ENCODE measurements at regions not wholly inside any gene's neighbourhood (a gene's known extent, or its start where the extent isn't known, plus 50 kb on each side); places are given as distances from the start of the nearest gene placed in this dataset.

DNA sequence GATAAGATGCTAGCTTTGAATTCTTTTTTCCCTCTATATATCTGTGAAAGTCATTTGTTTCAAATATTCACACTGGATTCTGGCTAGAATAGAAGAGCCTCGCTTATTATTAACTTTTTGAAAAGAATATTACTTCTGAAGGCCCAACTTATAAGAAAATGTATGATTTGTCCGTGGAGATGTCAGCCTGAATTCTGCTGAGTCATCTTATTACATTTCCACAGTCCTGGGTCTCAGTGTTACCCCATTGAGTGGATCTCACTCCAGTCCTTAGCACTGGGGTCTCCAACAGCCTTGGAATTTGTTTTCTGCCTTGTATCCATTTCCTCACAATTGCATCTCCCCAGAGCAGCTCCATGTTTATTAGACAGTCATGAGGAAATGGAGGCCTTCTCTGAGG is 907.9 kb downstream of the VRK1 start:
- no peak for DNase-seq
- TF ChIP-seq, protein P1, sequence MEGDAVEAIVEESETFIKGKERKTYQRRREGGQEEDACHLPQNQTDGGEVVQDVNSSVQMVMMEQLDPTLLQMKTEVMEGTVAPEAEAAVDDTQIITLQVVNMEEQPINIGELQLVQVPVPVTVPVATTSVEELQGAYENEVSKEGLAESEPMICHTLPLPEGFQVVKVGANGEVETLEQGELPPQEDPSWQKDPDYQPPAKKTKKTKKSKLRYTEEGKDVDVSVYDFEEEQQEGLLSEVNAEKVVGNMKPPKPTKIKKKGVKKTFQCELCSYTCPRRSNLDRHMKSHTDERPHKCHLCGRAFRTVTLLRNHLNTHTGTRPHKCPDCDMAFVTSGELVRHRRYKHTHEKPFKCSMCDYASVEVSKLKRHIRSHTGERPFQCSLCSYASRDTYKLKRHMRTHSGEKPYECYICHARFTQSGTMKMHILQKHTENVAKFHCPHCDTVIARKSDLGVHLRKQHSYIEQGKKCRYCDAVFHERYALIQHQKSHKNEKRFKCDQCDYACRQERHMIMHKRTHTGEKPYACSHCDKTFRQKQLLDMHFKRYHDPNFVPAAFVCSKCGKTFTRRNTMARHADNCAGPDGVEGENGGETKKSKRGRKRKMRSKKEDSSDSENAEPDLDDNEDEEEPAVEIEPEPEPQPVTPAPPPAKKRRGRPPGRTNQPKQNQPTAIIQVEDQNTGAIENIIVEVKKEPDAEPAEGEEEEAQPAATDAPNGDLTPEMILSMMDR (IDR thresholded peaks at IDR 0.05): no peak
- Mint-ChIP-seq H3K4me3 (no peak overlapping the region), H3K4me1 (no peaks in the 10 kb centered on the region), H3K36me3 (ENCODE audit: low read depth) (no peaks in the 10 kb centered on the region), H3K9me3 (no peaks in the 10 kb centered on the region), H3K27me3 (no peaks in the 10 kb centered on the region), H3K27ac (no peak overlapping the region)
- ATAC-seq (ENCODE audit: low read depth): no peak
- intact Hi-C loops (cut with micrococcal nuclease): no loop called here
- ChIA-PET POLR2A (no interaction called here), CTCF (no interaction called here)

DNA sequence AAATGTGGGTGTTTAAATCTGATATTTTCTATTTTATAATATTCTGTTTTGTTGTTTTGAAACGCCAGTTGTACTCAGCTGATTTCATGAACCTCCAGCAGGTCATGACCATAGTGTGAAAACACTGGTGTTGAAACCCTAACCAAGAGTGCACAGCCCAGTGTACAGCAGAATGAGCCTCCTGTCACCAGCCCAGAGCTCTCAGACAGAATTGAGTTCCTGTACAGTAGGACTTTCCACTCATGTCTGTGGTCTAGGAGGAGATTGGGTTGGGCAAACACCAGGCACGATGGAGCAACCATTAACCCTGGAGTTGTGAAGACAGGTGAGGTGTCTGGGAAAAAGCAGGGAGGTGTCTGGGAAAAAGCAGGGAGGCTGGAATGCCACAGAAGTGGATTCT is 908.8 kb downstream of the VRK1 start:
- Mint-ChIP-seq H3K27ac (no peak overlapping the region), H3K36me3 (ENCODE audit: low read depth) (no peaks in the 10 kb centered on the region), H3K9me3 (no peaks in the 10 kb centered on the region), H3K4me3 (no peak overlapping the region), H3K4me1 (no peaks in the 10 kb centered on the region), H3K27me3 (no peaks in the 10 kb centered on the region)
- intact Hi-C loops (cut with micrococcal nuclease): no loop called here
- TF ChIP-seq, protein P1 (IDR thresholded peaks at IDR 0.05): no peak
- POLR2A ChIA-PET: no interaction called here
- DNase-seq (no peak), ATAC-seq (ENCODE audit: low read depth) (no peak)
- CTCF ChIA-PET: no interaction called here

DNA sequence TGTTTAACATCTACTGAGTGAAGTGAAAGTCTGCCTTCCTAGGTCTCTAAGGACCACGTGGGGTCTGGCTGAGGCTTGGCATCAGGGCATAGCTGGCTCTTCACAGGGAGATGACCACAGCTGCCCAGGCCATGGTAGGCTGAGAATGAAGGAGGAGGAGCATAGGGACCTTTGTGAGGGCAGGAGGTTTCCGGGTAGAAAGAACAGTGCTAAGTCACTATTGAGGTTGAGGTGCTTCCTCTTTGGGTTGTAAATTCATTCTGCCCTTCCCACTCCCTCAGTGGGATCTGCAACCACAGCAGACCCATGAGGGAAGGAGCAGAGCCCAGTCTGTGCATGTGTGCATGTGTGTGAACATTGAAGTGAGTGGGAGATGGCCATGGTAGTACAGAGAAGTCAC is 909.6 kb downstream of the VRK1 start:
- Mint-ChIP-seq H3K4me1 (no peaks in the 10 kb centered on the region), H3K4me3 (no peak overlapping the region)
- CTCF ChIA-PET: no interaction called here

DNA sequence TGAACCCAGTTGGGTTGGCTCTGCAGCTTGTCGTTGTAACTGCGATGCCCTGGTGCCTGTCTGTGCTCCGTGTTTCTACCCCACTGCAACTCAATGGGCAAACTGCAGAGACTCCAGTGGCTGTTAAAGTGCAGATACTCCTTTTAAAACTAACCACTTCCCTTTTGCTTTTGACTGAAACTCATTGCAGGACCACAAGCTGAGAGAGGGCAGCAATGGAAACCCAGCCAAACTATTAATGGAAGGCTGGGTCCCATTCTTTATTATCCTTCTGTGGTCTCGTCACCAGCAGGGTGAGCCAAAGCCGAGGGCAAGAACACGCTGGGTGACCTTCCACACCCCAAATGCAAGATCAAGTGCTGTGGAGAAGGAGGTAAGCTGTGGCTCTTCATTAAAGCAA is 910.4 kb downstream of the VRK1 start:
- ChIA-PET POLR2A (no interaction called here), CTCF (no interaction called here)
- H3K36me3 Mint-ChIP-seq (ENCODE audit: low read depth): no peaks in the 10 kb centered on the region
- no peak overlapping the region for H3K27ac Mint-ChIP-seq
- DNase-seq (no peak), ATAC-seq (ENCODE audit: low read depth) (no peak)
- H3K9me3 Mint-ChIP-seq: no peaks in the 10 kb centered on the region
- TF ChIP-seq, protein P1 (IDR thresholded peaks at IDR 0.05): no peak
- H3K4me3 Mint-ChIP-seq: no peak overlapping the region
- intact Hi-C loops (cut with micrococcal nuclease): no loop called here
- no peaks in the 10 kb centered on the region for H3K27me3 Mint-ChIP-seq
- H3K4me1 Mint-ChIP-seq: no peaks in the 10 kb centered on the region

More for the DNA sequence above, 909.6 kb downstream of the VRK1 start:
- TF ChIP-seq, protein P1 (IDR thresholded peaks at IDR 0.05): no peak
- Mint-ChIP-seq H3K36me3 (ENCODE audit: low read depth) (no peaks in the 10 kb centered on the region), H3K9me3 (no peaks in the 10 kb centered on the region), H3K27ac (no peak overlapping the region), H3K27me3 (no peaks in the 10 kb centered on the region)
- ATAC-seq (ENCODE audit: low read depth) (no peak), DNase-seq (no peak)
- POLR2A ChIA-PET: no interaction called here
- intact Hi-C loops (cut with micrococcal nuclease): no loop called here

DNA sequence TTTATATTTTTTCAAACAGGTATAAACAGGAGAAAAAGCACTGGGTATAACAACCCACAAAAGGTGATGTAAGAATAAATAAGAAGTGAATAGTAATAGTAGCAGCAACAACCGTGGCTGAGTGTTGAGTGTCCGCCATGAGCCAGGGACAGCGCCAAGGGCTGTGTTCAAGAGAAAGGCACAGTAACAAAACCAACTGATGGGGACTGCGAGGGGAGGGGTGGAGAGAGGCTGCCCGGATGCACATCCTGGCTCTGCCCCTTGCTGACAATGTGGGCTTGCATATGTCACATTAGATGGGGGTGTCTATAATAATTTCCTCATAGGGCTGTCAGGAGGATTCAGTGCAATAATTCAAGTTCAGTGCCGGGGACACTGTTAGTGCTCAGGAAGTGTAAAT is 912.4 kb downstream of the VRK1 start:
- Mint-ChIP-seq H3K27me3 (no peaks in the 10 kb centered on the region), H3K4me1 (no peaks in the 10 kb centered on the region), H3K4me3 (no peak overlapping the region), H3K36me3 (ENCODE audit: low read depth) (no peaks in the 10 kb centered on the region), H3K27ac (no peak overlapping the region), H3K9me3 (no peaks in the 10 kb centered on the region)
- TF ChIP-seq, protein P1 (IDR thresholded peaks at IDR 0.05): no peak
- ChIA-PET CTCF (no interaction called here), POLR2A (no interaction called here)
- ATAC-seq (ENCODE audit: low read depth): no peak
- intact Hi-C loops (cut with micrococcal nuclease): no loop called here
- DNase-seq: no peak

Data from activated B cell treated with CpG ODN at 0.5 μM for 24 hours (primary cell).